K562 (cell line): ENCODE measurements at regions not wholly inside any gene's neighbourhood (a gene's known extent, or its start where the extent isn't known, plus 50 kb on each side); places are given as distances from the start of the nearest gene placed in this dataset.

Experiments
- ATAC-seq: fragments of 200-7000 bp; cut with Tn5 transposase; 3 replicates; pipeline ENCODE4 v1.9.1; 2020; ENCODE audit warnings: moderate library complexity
- BruUV-seq: library from RNA; stranded (reverse); fragments of 400-500 nt; replicated peaks from 2 replicates; lab custom pipeline; 2021; lab: Mats Ljungman, UMichigan
- CTCF ChIA-PET: fragments of 300-600 bp; formaldehyde crosslinking; extraction: SDS; loops from one replicate; lab custom pipeline; 2021; ENCODE audit warnings: low intra/inter-chr PET ratio; lab: Yijun Ruan, JAX
- POLR2A ChIA-PET: fragments of 300-600, 350-650 bp; sonication (Branson Sonifier 250); formaldehyde crosslinking; extraction: SDS; loops from one replicate; lab custom pipeline; 2021; ENCODE audit warnings: antibody characterized with exemption, inconsistent platforms; lab: Yijun Ruan, JAX
- DNase-seq, 4 experiments: peaks; one replicate each; pipeline versions ENCODE4 v3.0.0 to v3.0.0-alpha.2; 2011 to 2018; ENCODE audit warnings: low spot score in 3 of 4, mixed read lengths in 3 of 4; ENCODE audit errors: extremely low read depth in 1 of 4
- FAIRE-seq: peaks from 2 replicates; lab custom pipeline; 2011; peaks lifted over from hg19 to GRCh38; lab: Jason Lieb, UNC
- H2AFZ ChIP-seq: 2 replicates; pipeline ENCODE4 v1.6.0; 2011; ENCODE audit warnings: low read depth, low read length, control low read depth, inconsistent platforms
- H3K27ac ChIP-seq: fragments of 200-600 bp; 3 replicates; pipeline ENCODE4 v1.8.0; 2011; ENCODE audit warnings: low read depth, mild to moderate bottlenecking, control low read depth, inconsistent platforms, low read length, moderate library complexity, mixed read lengths; ENCODE audit errors: extremely low read depth
- H3K27me3 ChIP-seq, 2 experiments: fragments of 300-600 bp in 1 of 2; 2 replicates in 1 of 2; 3 replicates in 1 of 2; pipeline versions ENCODE4 v1.6.0 to v1.8.0; 2011; ENCODE audit warnings: inconsistent platforms in 2 of 2, low read length in 2 of 2, mild to moderate bottlenecking in 1 of 2, mixed read lengths in 1 of 2, moderate library complexity in 1 of 2; ENCODE audit not compliant: control insufficient read depth in 2 of 2, insufficient read depth in 2 of 2
- H3K36me3 ChIP-seq: fragments of 300-600 bp; 3 replicates; pipeline ENCODE4 v1.8.0; 2011; ENCODE audit warnings: mild to moderate bottlenecking, low read length, inconsistent platforms; ENCODE audit not compliant: control insufficient read depth, insufficient read depth
- H3K4me1 ChIP-seq, 2 experiments: fragments of 200-600 bp in 1 of 2; replicated peaks in 1 of 2; 2 replicates in 1 of 2; 3 replicates in 1 of 2; pipeline versions ENCODE4 v1.5.1 to v1.8.0; 2011; ENCODE audit warnings: inconsistent platforms in 2 of 2, low read length in 2 of 2, mild to moderate bottlenecking in 1 of 2, mixed read lengths in 1 of 2, moderate library complexity in 1 of 2; ENCODE audit not compliant: control insufficient read depth in 2 of 2, insufficient read depth in 2 of 2
- H3K4me2 ChIP-seq: 2 replicates; pipeline ENCODE4 v1.6.1; 2011; ENCODE audit warnings: low read length, control low read depth, inconsistent platforms, mixed read lengths; ENCODE audit not compliant: insufficient read depth
- H3K4me3 ChIP-seq: fragments of 200-600 bp; sonication (generic), shearing (Covaris generic); 2 replicates; pipeline ENCODE4 v1.5.1; 2016; ENCODE audit warnings: control low read depth, inconsistent platforms
- H3K79me2 ChIP-seq: fragments of 200-600 bp; 3 replicates; pipeline ENCODE4 v1.8.0; 2011; ENCODE audit warnings: low read length, inconsistent platforms; ENCODE audit not compliant: control insufficient read depth, insufficient read depth
- H3K9ac ChIP-seq, 2 experiments: 2 replicates each; pipeline versions ENCODE4 v1.6.0 to v1.6.1; 2011; ENCODE audit warnings: low read depth in 2 of 2, low read length in 2 of 2, control low read depth in 1 of 2, inconsistent platforms in 1 of 2, mild to moderate bottlenecking in 1 of 2, mixed read lengths in 1 of 2; ENCODE audit not compliant: insufficient read depth in 1 of 2
- H3K9me1 ChIP-seq: one replicate; pipeline ENCODE4 v1.6.0; 2011; ENCODE audit warnings: inconsistent platforms, mild to moderate bottlenecking, low read length, moderate library complexity; ENCODE audit not compliant: control insufficient read depth, insufficient read depth
- H3K9me3 ChIP-seq: replicated peaks from 2 replicates; pipeline ENCODE4 v1.5.1; 2011; ENCODE audit warnings: low read depth, low read length, inconsistent platforms; ENCODE audit not compliant: control insufficient read depth, insufficient read depth
- H4K20me1 ChIP-seq: replicated peaks from 2 replicates; pipeline ENCODE4 v1.6.1; 2011; ENCODE audit warnings: low read length, inconsistent platforms, mixed read lengths; ENCODE audit not compliant: control insufficient read depth, insufficient read depth
- BACH1 ChIP-seq: fragments of 200-800 bp; sonication (Bioruptor generic); IDR thresholded peaks from 2 replicates; pipeline ENCODE4 v1.6.1; 2016; ENCODE audit warnings: missing genetic modification characterization, missing compliant biosample characterization
- ELK3 ChIP-seq: fragments of 450-650 bp; formaldehyde crosslinking; IDR thresholded peaks from 2 replicates; pipeline ENCODE4 v1.4.0; 2020; ENCODE audit warnings: mild to moderate bottlenecking
- FOXJ3 ChIP-seq: sonication (generic); formaldehyde crosslinking; IDR thresholded peaks from 2 replicates; pipeline ENCODE4 v1.4.0; 2020; ENCODE audit warnings: mild to moderate bottlenecking, missing genetic modification reagents
- HEY1 ChIP-seq: fragments of 250-450 bp; sonication (Bioruptor Pico); IDR thresholded peaks from 2 replicates; pipeline ENCODE4 v1.5.0; 2020; ENCODE audit warnings: mild to moderate bottlenecking, moderate library complexity, borderline replicate concordance
- L3MBTL2 ChIP-seq: fragments of 450-650 bp; IDR thresholded peaks from 2 replicates; pipeline ENCODE4 v1.6.1; 2016; ENCODE audit warnings: mild to moderate bottlenecking, moderate library complexity
- LEF1 ChIP-seq: fragments of 450-650 bp; IDR thresholded peaks from 2 replicates; pipeline ENCODE4 v1.6.1; 2016; ENCODE audit warnings: mild to moderate bottlenecking
- MYC ChIP-seq, 2 experiments: fragments of 250-450 bp in 1 of 2; sonication (Bioruptor Pico) in 1 of 2; IDR thresholded peaks; 2 replicates each; pipeline versions ENCODE4 v1.5.1 to v1.6.1; 2012 to 2021; ENCODE audit warnings: low read depth in 2 of 2, borderline replicate concordance in 1 of 2, improper control_type of control experiment in 1 of 2, low read length in 1 of 2, mild to moderate bottlenecking in 1 of 2, moderate library complexity in 1 of 2
- RBFOX2 ChIP-seq: fragments of 200-400 bp; formaldehyde crosslinking; IDR thresholded peaks from 2 replicates; pipeline ENCODE4 v1.6.1; 2017; ENCODE audit warnings: low read depth, mild to moderate bottlenecking, low read length, moderate library complexity
- RREB1 ChIP-seq: fragments of 250-450 bp; sonication (Bioruptor Pico); IDR thresholded peaks from 2 replicates; pipeline ENCODE4 v1.4.0; 2020
- RUNX1 ChIP-seq: sonication (generic); IDR thresholded peaks from 2 replicates; pipeline ENCODE4 v1.6.1; 2016; ENCODE audit warnings: antibody characterized with exemption, low read depth
- SRSF3 ChIP-seq: fragments of 200-400 bp; formaldehyde crosslinking; IDR thresholded peaks from 2 replicates; pipeline ENCODE4 v1.6.1; 2016; ENCODE audit warnings: mild to moderate bottlenecking, low read length, moderate library complexity; ENCODE audit not compliant: insufficient read depth
- THRB ChIP-seq: fragments of 450-650 bp; formaldehyde crosslinking; conservative IDR thresholded peaks from 2 replicates; pipeline ENCODE4 v1.4.0; 2022; ENCODE audit warnings: mild to moderate bottlenecking, missing genetic modification characterization
- ZNF133 ChIP-seq: fragments of 250-450 bp; sonication (Bioruptor Pico); IDR thresholded peaks from 2 replicates; pipeline ENCODE4 v1.4.0; 2020; ENCODE audit warnings: mild to moderate bottlenecking
- ZSCAN32 ChIP-seq: fragments of 450-650 bp; formaldehyde crosslinking; IDR thresholded peaks from 2 replicates; pipeline ENCODE4 v1.4.0; 2020; ENCODE audit warnings: mild to moderate bottlenecking, moderate library complexity
- whole genome bisulfite sequencing: fragments of 100-300 bp; shearing (Covaris generic); methylation state at CpG from one replicate; pipeline ENCODE4 v1.1.6; 2016; ENCODE audit warnings: low coverage, mixed read lengths; ENCODE audit not compliant: insufficient coverage; ENCODE audit errors: missing lambda C conversion rate; 5-methylcytosine and 5-hydroxymethylcytosine counted together
- in situ Hi-C: fragments of 300-500 bp; cut with MboI; formaldehyde crosslinking; loops from 4 replicates; pipeline ENCODE4 v1.15.0; 2018; ENCODE audit warnings: inconsistent platforms, mixed read lengths
- intact Hi-C: fragments of 100-400 bp; cut with micrococcal nuclease; formaldehyde crosslinking; loops from 2 replicates; pipeline ENCODE4 v1.14.2; 2022

GRCh38 chr18:30683836-30684235, 358.7 kb downstream of the DSC3 start:
- Histone ChIP-seq H2AFZ (peak overlapping the region; percentile 80), H3K27me3 (no peaks in the 10 kb centered on the region), H3K79me2 (no peaks in the 10 kb centered on the region), H3K36me3 (no peaks in the 10 kb centered on the region), H3K4me3 (no peak overlapping the region), H3K27ac (no peak overlapping the region), H4K20me1 (no peaks in the 10 kb centered on the region), H3K4me2 (no peak overlapping the region), H3K4me1 (peaks cover 0 to 12% of the 10 kb centered on the region in 2 experiments; a peak in 2 of 5 replicates), H3K9ac (no peak overlapping the region), H3K9me1 (no peaks in the 10 kb centered on the region), H3K9me3 (no peaks in the 10 kb centered on the region)
- in situ Hi-C loops: no loop called here
- 82% methylated on average over 2 of the region's 2 CpGs for WGBS
- ATAC-seq (no peak), DNase-seq (no peak), FAIRE-seq (no peak)
- no TSS peak for BruUV-seq
- ChIA-PET CTCF (no interaction called here), POLR2A (no interaction called here)
- intact Hi-C loops: no loop called here
- no peak for TF ChIP-seq ELK3 (CRISPR knock-in tag)
- TF ChIP-seq HEY1 (CRISPR knock-in tag): no peak
- no peak for TF ChIP-seq THRB (CRISPR knock-in tag)
- TF ChIP-seq RUNX1: no peak
- TF ChIP-seq L3MBTL2: no peak
- TF ChIP-seq LEF1: no peak
- no peak for TF ChIP-seq ZSCAN32 (CRISPR knock-in tag)
- no peak for TF ChIP-seq RREB1 (CRISPR knock-in tag)
- TF ChIP-seq MYC (IDR thresholded peaks at IDR 0.05; ENCODE audit: low read depth, low read length): no peak
- TF ChIP-seq MYC (CRISPR knock-in tag; IDR thresholded peaks at IDR 0.05; ENCODE audit: borderline replicate concordance, low read depth): no peak
- TF ChIP-seq BACH1: no peak
- no peak for TF ChIP-seq RBFOX2
- TF ChIP-seq SRSF3: no peak
- no peak for TF ChIP-seq ZNF133 (CRISPR knock-in tag)
- no peak for TF ChIP-seq FOXJ3 (CRISPR knock-in tag)
